ENCODE measurements at regions not wholly inside any gene's neighbourhood (a gene's known extent, or its start where the extent isn't known, plus 50 kb on each side); places are given as distances from the start of the nearest gene placed in this dataset.
"Not testable (repeated sequence)": the region's sequence is repeated elsewhere in the genome, so short reads cannot be mapped to it uniquely, and the experiment has no call there.

GRCh38 chr5:18602402-18602801 lies 968.1 kb downstream of the TAF11L14 start:
- DNase-seq: no peak

- DNase-seq: no peak
Measured at GRCh38 chr5:18605186-18605585, 970.9 kb downstream of the TAF11L14 start.

GRCh38 chr5:18607570-18607969 lies 973.3 kb downstream of the TAF11L14 start:
- no peak for DNase-seq

- DNase-seq: not testable (repeated sequence)
Measured at GRCh38 chr5:18617191-18617590, 982.9 kb downstream of the TAF11L14 start.

GRCh38 chr5:18630458-18631045 lies 996.3 kb downstream of the TAF11L14 start:
- no peak for DNase-seq

- DNase-seq: no peak
Measured at GRCh38 chr5:18652404-18653215, 1018.4 kb downstream of the TAF11L14 start.

- DNase-seq: no peak
Measured at GRCh38 chr5:18653216-18653752, 1019.0 kb downstream of the TAF11L14 start.

- no peak for DNase-seq
Measured at GRCh38 chr5:18660511-18660910, 1026.3 kb downstream of the TAF11L14 start.

GRCh38 chr5:18662231-18662630 lies 1028.0 kb downstream of the TAF11L14 start:
- DNase-seq: no peak

- not testable (repeated sequence) for DNase-seq
Measured at GRCh38 chr5:18674212-18674611, 1040.0 kb downstream of the TAF11L14 start.

- DNase-seq: no peak
Measured at GRCh38 chr5:18675041-18675440, 1040.8 kb downstream of the TAF11L14 start.

- no peak for DNase-seq
Measured at GRCh38 chr5:18686253-18686652, 1052.0 kb downstream of the TAF11L14 start.

GRCh38 chr5:18687429-18687828 lies 1053.2 kb downstream of the TAF11L14 start:
- no peak for DNase-seq

GRCh38 chr5:18699681-18700080 lies 1065.4 kb downstream of the TAF11L14 start:
- DNase-seq: no peak

- DNase-seq: peak in 1 of 2 donors; percentile 10
Measured at GRCh38 chr5:18702821-18703220, 1068.6 kb downstream of the TAF11L14 start.

GRCh38 chr5:18712936-18713485 lies 1078.8 kb downstream of the TAF11L14 start:
- DNase-seq: no peak

GRCh38 chr5:18720002-18720401 lies 1085.7 kb downstream of the TAF11L14 start:
- DNase-seq: no peak

GRCh38 chr5:18732556-18733479 lies 1098.6 kb downstream of the TAF11L14 start:
- no peak for DNase-seq

- no peak for DNase-seq
Measured at GRCh38 chr5:18736051-18736398, 1101.8 kb downstream of the TAF11L14 start.

GRCh38 chr5:18736736-18737135 lies 1102.5 kb downstream of the TAF11L14 start:
- not testable (repeated sequence) for DNase-seq

- DNase-seq: no peak
Measured at GRCh38 chr5:18740301-18740700, 1106.0 kb downstream of the TAF11L14 start.

GRCh38 chr5:18742830-18743229 lies 1108.6 kb downstream of the TAF11L14 start:
- DNase-seq: no peak

GRCh38 chr5:18744441-18744840 lies 1110.2 kb downstream of the TAF11L14 start:
- DNase-seq: no peak

Measured in inflammatory macrophage (primary cell).